Jurkat, Clone E6-1 (cell line): ENCODE measurements at regions not wholly inside any gene's neighbourhood (a gene's known extent, or its start where the extent isn't known, plus 50 kb on each side); places are given as distances from the start of the nearest gene placed in this dataset.

Experiments used
- DNase-seq: peaks from one replicate; pipeline ENCODE4 v3.0.0-alpha.2; 2011; ENCODE audit warnings: low read depth, low spot score
- H3K4me3 ChIP-seq: 2 replicates; pipeline ENCODE4 v1.5.1; 2011; ENCODE audit warnings: mild to moderate bottlenecking, low read length, control low read depth, moderate library complexity

- H3K4me3 ChIP-seq, result no peak overlapping the region
- DNase-seq, result no peak
Observed at GRCh38 chr4:146998157-146998556, 52.5 kb upstream of the TTC29 start.

GRCh38 chr4:147003956-147004809, 58.5 kb upstream of the TTC29 start:
- H3K4me3 ChIP-seq, result no peak overlapping the region
- no peak for DNase-seq

- DNase-seq, result no peak
- no peak overlapping the region for H3K4me3 ChIP-seq
Observed at GRCh38 chr4:147006229-147006628, 60.6 kb upstream of the TTC29 start.

GRCh38 chr4:147009875-147010274, 64.2 kb upstream of the TTC29 start:
- no peak overlapping the region for H3K4me3 ChIP-seq
- no peak for DNase-seq

- DNase-seq, result no peak
- H3K4me3 ChIP-seq, result no peak overlapping the region
Observed at GRCh38 chr4:147011411-147011810, 65.7 kb upstream of the TTC29 start.

GRCh38 chr4:147012059-147012707, 66.5 kb upstream of the TTC29 start:
- DNase-seq, result no peak

DNA sequence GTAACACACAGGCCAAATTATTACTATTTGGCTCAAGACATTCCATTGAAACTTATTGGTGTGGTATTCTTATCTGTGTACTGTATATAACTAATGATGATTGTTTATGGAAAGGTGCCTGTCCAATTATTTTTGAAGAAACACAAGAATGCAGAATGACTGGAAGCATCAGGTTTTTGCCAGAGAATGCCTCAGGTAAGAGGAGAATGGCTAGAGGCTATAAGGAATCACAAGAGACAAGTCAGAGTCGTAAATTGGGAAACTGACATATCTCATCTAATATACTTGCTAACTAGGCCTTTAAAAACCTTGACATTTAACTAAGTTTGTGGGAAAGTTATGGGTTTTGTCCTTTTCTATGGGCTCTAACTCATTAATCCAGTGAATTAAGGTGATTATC, 69.3 kb upstream of the TTC29 start:
- DNase-seq, result no peak
- no peak overlapping the region for H3K4me3 ChIP-seq

More at GRCh38 chr4:147012059-147012707, 66.5 kb upstream of the TTC29 start:
- H3K4me3 ChIP-seq, result no peak overlapping the region

DNA sequence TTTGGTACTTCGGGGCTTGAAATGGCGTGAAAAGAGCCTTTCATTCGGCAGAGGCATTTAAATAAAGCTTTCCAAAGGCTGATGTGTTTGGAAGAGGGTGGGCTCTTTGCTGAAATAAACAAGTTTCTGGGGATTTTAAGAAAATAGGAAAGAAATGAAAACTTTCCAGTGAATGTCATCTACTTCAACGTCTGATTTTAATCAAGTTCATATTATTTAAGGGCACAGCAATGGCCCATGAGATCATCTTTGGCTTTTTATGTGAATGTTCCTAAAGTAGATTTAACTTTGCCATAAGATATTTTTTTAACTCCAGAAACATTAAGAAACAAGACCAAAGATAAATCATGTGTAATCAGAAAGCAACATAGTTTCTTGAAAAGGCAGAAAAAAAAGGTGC, 69.8 kb upstream of the TTC29 start:
- no peak for DNase-seq

DNA sequence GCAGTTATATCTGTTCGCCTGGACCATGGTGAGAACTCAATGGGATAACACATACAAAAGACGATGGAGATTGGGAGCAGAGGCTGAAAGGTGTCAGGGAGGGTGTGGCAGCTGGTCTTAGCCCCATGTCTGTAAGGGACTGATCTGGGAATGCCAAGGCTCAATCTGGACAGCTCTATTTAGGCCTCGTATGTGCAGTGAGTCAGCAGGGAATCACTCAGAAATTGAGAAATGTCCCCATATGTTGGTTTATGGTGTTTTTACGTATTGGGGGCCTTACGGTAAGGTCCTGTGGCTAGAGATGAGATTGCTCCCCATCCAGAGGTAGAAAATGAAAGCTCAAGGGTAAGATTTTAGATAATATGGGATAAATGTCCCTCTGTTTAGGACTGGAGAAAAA, 71.4 kb upstream of the TTC29 start:
- DNase-seq, result no peak

More for the DNA sequence above, 69.8 kb upstream of the TTC29 start:
- H3K4me3 ChIP-seq, result no peak overlapping the region

DNA sequence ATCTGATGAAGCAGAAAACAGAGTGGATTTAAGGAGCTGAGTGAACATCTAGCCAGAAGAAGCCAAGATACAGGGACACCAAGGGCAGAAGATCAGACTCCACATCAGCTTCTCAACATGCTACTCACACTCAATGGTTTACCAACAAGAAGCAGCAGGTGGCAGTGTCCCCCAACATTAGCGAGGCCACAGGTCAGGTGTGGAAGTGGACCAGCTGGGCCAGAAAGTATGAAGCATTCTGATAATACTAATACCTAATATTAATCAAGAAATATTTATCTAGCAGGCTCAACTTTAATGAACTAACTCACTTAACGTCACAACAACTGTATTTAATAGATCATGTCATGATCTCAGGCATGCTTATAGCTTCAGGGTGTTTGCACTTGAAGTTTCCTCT, 73.4 kb upstream of the TTC29 start:
- peak; percentile 16 for DNase-seq
- no peak overlapping the region for H3K4me3 ChIP-seq

More for the DNA sequence above, 71.4 kb upstream of the TTC29 start:
- no peak overlapping the region for H3K4me3 ChIP-seq

GRCh38 chr4:147020456-147020855, 74.8 kb upstream of the TTC29 start:
- DNase-seq, result no peak
- no peak overlapping the region for H3K4me3 ChIP-seq

DNA sequence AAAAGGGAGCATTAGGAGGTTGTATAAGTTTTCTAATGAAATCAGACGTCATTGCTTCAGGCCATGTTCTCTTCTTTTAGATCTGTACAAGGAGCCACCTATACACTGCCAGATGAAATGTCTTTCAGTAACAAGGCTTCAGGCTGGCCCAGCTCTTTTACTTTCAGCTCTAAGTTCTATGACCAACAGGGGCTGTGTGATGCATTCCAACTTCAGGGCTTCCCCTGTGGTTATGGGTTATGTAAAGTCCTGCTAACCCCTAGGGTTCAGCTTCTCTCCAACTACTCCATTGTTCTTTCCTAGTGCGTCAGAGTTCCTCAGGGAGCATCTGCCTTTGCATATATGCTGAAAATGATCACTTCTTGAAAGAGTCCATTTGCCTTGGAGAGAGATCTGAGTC, 79.4 kb upstream of the TTC29 start:
- no peak for DNase-seq
- H3K4me3 ChIP-seq, result no peak overlapping the region

- no peak for DNase-seq
- H3K4me3 ChIP-seq, result no peak overlapping the region
Observed at GRCh38 chr4:147029296-147029695, 83.6 kb upstream of the TTC29 start.

DNA sequence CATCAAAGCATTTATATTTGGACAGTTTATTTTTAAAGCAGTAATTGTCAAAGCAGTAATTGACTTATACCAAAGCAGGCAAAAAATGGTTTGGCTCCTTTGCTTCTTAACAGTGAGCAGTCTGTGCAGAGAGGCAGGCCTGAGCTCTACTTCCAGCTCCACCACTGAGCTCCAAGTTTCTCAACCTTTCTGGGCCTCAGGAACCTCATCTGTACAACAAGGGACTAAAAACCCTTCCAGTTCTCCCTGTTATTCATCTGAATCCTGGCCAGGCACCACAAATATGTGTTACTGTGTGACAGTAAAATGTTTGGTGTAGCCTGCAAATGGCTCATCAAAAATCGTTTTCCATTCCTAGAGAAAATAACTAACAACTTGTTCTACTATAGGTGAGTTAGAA, 88.7 kb upstream of the TTC29 start:
- DNase-seq, result no peak
- no peak overlapping the region for H3K4me3 ChIP-seq

DNA sequence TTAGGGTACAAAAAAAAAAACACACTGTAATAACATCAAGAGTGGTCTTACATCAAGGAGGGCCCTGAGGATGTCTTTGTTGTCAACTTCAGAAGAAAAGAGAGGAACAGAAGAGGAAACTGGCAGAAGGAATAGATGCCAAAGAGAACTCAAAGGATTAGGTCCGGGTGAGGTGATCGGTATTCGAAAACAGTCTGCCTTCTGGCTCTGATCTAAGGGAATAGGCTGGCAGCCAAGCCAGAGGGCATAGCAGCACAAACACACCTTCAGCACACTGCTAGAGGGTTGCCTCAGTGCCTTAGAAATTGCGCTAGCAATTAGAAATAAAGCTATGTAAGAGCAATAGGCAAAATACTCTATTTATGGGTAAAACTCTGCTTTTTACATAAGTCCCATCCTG, 91.4 kb upstream of the TTC29 start:
- no peak for DNase-seq
- no peak overlapping the region for H3K4me3 ChIP-seq

GRCh38 chr4:147039976-147040575, 94.4 kb upstream of the TTC29 start:
- DNase-seq, result no peak
- H3K4me3 ChIP-seq, result no peak overlapping the region

GRCh38 chr4:147040874-147041273, 95.2 kb upstream of the TTC29 start:
- no peak for DNase-seq

GRCh38 chr4:147041376-147041775, 95.7 kb upstream of the TTC29 start:
- no peak overlapping the region for H3K4me3 ChIP-seq
- no peak for DNase-seq

More at GRCh38 chr4:147040874-147041273, 95.2 kb upstream of the TTC29 start:
- no peak overlapping the region for H3K4me3 ChIP-seq

GRCh38 chr4:147042046-147042445, 96.4 kb upstream of the TTC29 start:
- H3K4me3 ChIP-seq, result no peak overlapping the region
- DNase-seq, result no peak

- DNase-seq, result no peak
- no peak overlapping the region for H3K4me3 ChIP-seq
Observed at GRCh38 chr4:147044241-147044640, 98.6 kb upstream of the TTC29 start.
